Renal cortical epithelial cell (primary cell): ENCODE measurements at regions not wholly inside any gene's neighbourhood (a gene's known extent, or its start where the extent isn't known, plus 50 kb on each side); places are given as distances from the start of the nearest gene placed in this dataset.
"Not testable (repeated sequence)": the region's sequence is repeated elsewhere in the genome, so short reads cannot be mapped to it uniquely, and the experiment has no call there.

Source experiments
- DNase-seq: peaks from one replicate; pipeline ENCODE4 v3.0.0-alpha.2; 2011; ENCODE audit warnings: low read depth

DNA sequence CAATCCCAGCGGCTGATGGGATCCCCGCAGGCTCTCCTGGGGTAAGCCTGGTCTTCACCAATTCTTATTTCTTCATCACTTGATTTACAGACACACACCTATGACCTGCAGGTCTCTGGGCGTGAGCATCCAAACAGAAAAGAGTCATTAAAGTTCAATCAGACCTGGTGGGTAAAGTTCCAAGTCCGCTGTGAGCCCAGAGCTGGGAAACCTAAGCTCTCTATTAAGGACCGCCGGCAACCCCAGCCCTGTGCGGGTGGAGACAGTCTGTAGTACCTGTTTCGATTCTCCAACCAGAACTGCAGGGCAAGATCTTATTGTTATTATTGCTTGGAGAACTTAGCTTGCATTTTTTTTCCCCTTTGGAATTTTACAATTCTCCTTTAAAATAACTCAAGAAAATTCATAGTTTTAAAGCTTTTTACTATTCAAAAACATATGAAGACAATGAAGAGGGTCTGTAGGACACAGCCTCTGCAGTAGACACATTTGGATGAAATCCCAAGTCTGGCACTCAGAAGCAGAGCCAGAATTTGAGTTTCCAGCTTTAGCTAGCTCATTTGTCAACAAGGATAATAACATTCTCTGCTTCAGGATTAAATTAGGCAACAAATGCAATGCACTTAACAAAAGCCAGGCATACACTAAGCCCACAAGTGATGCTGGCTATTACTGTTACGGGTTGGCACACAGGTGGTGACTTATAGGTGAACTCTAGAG is 376.4 kb downstream of the INSIG2 start:
- DNase-seq: no peak

GRCh38 chr2:118464046-118464445 is 375.8 kb downstream of the INSIG2 start:
- DNase-seq: no peak

DNA sequence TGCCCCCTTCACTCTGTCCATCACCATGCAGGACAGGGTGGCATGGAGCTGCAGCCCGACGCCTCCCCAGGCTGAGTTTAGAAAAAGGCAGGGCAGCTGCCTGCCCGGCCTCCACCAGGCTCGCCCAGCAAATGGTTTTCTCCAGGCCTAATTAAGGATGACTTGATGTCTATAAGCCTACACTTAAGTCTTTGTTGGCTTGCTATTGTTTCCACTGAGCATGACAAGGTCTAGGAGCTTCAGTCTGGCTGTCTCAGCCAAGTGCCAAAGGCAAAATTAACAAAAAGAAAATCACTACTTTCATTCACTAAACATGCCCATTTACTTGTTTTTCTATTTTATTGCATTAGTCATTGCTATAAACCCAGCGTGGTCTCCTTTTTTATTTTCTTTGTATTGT is 372.2 kb downstream of the INSIG2 start:
- no peak for DNase-seq

GRCh38 chr2:118459426-118459825 is 371.2 kb downstream of the INSIG2 start:
- DNase-seq: no peak

DNA sequence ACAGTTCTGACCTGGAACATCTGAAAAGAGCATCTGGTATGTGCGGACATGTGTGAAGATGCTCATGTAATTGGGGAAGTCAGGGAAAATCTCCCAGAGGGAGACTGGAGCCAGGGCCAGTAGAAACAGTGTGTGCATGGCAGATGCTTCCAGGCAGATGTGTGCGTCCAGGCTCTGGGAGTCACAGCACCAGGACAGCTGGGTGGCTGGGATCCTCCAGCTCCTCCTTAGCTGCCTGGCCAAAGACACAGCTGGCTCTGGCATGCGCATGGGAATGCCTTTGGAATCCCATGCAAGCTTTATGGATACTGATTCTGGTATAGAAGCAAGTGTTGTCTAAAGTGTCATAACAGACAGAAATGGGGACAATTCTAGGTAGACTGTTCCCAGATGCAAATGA is 369.7 kb downstream of the INSIG2 start:
- no peak for DNase-seq

DNA sequence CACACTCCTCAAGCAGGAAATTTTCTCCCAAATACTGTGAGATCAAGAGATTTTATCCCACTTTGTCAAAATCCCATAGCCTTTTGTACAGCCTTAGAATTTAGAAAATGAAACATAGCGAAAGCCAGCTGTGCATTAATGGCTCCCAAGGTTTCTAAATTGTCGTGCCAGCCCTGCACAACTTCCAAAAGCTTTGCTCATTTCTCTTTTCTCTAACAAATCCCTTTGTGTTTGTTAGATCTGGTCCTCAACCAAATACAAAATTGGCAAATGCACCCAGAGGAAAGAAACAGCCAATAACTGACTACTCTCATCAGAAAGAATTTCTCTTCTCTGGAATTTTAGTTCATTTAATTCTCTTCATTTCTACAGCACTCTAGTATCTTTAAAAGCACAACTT is 361.1 kb downstream of the INSIG2 start:
- DNase-seq: no peak

GRCh38 chr2:118443596-118443995 is 355.3 kb downstream of the INSIG2 start:
- peak; percentile 96 for DNase-seq

- DNase-seq: peak; percentile 67
Measured at GRCh38 chr2:118442996-118443553, 354.8 kb downstream of the INSIG2 start.

DNA sequence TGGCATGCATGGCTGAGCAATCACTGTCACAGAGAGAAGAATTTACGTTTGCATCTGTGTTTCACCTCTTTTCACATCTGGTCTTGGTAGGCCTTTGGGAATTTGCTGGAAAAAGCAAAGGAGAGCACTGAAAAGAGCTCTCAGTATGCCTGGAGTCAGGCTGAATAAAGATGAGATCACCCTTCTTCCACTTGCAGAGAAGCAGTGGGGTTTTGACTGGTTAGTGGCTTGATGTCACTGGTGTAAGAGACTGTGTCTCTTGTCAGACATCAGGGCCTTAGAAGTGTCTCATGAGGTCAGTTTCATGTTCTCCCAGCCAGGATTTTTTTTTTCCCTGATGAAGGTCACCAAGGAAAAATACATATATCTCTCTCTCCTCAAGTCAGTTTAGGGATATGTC is 353.8 kb downstream of the INSIG2 start:
- peak; percentile 9 for DNase-seq

DNA sequence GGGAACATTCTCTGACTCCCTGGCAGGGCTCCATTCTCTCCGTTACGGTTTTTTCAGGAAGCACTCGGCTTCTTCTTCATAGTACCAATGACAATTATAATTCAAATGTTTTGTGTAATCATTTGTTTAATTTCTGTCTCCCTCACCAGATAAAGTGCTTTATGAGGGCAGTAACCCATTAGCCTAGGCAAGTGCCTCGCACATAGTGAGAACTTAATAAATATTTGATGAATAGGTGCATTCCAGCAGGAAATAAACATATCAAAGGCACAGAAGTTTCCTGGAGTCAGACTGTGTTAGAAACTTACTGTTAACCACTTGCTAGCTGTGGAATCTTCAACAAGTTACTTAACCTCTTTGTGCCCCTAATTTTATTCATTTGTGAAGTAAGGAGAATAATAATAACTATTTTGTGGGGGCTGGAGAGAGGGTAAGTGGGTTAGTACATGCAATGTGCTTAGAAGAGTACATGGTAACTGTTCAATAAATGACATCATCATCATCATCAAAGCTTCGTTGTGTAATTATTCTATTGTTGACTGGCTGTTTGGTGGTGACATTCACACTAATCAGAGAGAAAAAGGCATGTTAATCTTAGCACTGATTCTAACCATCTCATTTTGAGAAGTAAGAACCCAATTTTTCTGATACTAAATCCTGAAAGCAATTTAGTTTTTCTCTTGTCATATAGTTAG is 352.3 kb downstream of the INSIG2 start:
- DNase-seq: no peak

GRCh38 chr2:118437501-118437900 is 349.2 kb downstream of the INSIG2 start:
- no peak for DNase-seq

GRCh38 chr2:118431997-118432396 is 343.7 kb downstream of the INSIG2 start:
- no peak for DNase-seq

- no peak for DNase-seq
Measured at GRCh38 chr2:118431586-118431985, 343.3 kb downstream of the INSIG2 start.

- DNase-seq: peak; percentile 8
Measured at GRCh38 chr2:118431165-118431517, 342.9 kb downstream of the INSIG2 start.

DNA sequence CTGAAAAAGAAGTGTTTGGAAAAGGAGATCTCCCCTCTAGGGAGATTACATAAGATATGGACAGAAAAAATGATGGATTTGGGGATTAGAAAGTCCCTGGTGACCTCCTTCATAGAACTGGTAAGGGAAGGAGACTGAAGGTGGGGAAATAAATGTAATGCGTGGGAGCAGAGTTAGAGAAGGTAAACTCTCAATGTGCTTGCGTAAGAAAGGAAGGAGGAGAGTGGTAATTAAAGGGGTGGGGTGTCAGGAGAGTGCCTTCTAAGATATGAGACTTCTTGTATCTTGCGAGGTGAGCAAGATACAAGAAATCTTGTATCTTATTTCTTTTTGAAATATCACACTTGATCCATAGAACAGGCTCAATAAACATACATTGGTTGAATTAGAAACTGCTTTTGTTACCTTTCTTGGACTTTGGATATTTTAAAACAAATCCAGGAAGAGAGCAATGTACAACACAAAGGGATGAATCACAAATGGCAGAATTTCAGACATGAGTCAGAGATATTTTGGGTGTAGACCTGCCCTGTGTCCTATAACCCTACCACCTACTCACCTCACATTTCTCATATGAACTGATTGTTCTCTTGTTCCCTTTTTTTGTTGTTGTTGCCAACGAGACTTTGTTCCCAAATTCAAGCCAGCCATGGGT is 342.4 kb downstream of the INSIG2 start:
- peak; percentile 83 for DNase-seq

GRCh38 chr2:118425191-118425590 is 336.9 kb downstream of the INSIG2 start:
- no peak for DNase-seq

- DNase-seq: no peak
Measured at GRCh38 chr2:118423776-118424175, 335.5 kb downstream of the INSIG2 start.

- no peak for DNase-seq
Measured at GRCh38 chr2:118421648-118422047, 333.4 kb downstream of the INSIG2 start.

DNA sequence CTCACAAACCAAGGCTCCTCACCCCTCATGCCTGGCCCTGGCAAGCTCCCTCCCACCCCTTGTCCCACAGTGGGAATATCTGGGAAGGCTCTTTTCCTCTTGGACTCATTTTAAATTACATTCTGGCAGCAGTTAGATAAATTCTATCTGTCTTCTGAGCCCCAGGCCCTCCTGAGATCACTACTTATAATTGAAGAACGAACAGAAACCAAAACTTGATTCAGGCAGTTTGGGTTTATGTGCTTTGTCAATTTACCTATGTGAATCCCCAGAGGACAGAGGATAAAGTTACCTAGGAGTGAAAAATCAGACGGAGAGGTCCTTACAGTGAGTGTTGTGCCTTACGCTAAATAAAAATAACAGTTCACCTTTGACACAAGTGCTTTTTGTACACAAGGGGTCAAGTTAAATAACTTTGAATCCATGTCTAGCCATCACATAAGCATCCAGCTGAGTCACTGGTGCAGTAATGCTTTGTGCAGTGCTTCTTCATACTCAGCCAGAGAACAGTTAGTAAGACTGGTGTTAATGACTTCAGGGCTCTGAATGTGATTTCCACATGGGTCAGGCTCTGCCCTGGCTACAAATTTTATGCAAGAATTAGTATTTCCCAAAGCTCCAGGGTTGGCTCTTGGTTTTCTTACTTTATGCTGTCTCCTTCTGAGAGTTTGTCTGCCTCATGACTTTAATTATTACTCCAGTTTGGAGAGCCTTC is 329.3 kb downstream of the INSIG2 start:
- peak; percentile 78 for DNase-seq

- DNase-seq: not testable (repeated sequence)
Measured at GRCh38 chr2:118415186-118415585, 326.9 kb downstream of the INSIG2 start.

- no peak for DNase-seq
Measured at GRCh38 chr2:118403658-118404451, 315.6 kb downstream of the INSIG2 start.
